ENCODE measurements at regions not wholly inside any gene's neighbourhood (a gene's known extent, or its start where the extent isn't known, plus 50 kb on each side); places are given as distances from the start of the nearest gene placed in this dataset.

DNA sequence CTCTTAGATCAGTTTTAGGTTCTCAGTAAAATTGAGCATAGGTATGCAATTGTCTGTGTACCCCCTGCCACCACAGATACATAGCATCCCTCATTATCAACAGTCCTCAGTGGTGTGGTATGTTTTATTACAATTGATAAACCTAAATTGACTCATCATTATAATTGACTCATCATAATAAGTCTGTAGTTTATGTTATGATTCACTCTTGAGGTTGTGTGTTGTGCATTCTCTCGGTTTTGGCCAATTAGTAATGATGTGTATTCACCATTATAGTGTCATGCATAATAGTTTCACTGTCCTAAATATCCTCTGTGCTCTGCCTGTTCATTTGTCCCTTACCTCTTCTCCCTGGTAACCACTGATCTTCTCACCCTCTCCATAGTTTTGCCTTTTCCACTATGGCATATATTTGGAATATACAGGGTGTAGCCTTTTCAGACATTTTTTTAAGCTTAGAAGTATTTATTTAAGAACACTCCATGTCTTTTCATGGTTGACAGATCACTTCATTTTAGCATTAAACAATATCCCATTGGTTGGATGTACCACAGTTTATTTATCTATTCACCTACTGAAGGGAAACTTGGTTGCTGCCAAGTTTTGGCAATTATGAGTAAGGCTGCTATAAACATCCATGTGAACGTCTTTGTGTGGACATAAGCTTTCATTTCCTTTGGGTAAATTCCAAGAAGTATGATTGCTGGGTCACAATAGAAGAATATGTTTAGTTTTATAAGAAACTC, 1620.6 kb upstream of the MIR17HG start:
- DNase-seq (ENCODE audit: low read depth in 2 of 2): no peak

DNA sequence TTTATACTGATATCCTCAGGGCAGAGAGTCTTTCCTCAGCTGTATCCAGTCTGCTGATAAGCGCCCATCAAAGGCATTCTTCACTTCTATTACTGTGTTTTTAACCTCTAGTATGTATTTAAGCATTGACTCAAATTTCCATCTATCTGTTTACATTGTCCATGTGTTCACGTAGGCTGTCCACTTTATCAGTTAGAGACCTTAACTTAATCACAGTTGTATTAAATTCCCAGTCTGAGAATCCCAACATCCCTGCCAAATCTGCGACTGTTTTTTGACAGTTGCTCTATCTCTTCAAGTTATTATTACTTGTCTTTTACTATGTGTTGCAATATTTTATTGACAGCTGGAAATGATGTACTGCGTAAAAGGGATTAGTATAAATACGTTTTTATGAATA, 1613.7 kb upstream of the MIR17HG start:
- no peak for DNase-seq (ENCODE audit: low read depth in 2 of 2)

DNA sequence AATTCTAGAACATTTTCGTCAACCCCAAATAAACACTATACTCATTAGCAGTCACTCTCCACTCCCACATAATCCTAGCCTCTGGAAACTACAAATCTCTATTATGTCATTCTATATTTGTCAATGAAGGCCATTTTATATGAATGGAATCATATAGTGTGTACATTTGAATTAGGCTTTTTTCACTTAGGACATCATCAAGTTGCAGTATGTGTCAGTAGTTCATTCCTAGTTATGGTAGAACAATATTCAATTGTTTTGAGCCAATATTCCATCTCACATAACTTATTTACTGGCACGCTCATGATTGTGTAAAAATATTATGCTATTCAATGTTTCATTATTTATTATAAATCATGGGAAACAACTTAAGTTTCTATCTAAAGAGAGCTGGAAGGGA, 1610.4 kb upstream of the MIR17HG start:
- DNase-seq (ENCODE audit: low read depth in 2 of 2): no peak

DNA sequence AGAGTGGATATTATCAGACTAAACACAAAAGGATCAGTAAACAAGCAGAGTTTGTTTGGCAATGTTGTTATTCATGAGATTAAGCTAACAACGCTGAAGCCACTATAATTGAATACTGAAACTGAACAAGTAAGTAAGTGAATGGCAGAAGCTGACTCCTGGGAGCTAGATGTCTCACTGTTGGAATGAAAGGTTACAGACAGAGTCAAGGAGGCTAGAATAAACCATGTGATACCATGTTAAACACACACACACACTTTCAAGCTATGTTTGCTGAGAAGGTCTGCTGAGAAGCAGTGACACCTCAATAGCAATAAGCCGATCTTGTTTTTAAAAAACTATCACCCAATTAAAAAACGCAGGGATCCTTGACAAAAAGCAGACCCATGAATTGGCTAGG, 1609.4 kb upstream of the MIR17HG start:
- no peak for DNase-seq (ENCODE audit: low read depth in 2 of 2)

DNA sequence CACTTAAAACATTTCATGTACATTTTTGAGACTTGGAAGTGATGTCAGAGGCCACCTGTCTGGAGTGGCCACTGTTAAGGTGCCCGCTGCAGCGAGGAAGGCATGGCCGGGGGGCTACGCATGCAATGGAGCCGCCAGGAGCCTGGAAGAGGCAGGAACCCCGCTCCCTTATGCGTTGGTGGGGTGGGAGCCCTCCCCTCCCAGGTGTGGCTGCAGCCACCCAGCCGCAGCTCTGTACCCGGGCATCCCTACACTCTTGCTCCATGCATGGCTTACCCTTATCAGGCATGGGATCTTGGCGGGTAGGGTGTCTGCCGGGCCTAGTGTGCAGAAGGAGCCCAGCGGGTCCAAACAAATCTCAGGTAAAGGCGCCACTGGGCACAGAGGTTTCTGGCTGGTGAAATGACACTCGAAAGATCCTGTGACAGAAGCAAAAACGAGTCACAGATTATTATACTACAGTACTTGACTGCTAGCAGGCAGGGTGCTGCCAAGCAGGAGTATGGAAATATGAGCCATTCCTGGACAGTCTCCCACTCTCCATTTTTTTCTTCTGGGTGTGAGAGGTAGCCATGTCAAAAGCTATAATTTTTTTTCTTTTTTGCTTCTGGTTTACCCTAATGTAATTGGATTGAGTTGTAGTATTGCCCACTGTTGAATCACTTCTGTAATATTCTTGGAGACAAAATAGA, 1606.3 kb upstream of the MIR17HG start:
- DNase-seq (ENCODE audit: low read depth in 2 of 2): no peak

DNA sequence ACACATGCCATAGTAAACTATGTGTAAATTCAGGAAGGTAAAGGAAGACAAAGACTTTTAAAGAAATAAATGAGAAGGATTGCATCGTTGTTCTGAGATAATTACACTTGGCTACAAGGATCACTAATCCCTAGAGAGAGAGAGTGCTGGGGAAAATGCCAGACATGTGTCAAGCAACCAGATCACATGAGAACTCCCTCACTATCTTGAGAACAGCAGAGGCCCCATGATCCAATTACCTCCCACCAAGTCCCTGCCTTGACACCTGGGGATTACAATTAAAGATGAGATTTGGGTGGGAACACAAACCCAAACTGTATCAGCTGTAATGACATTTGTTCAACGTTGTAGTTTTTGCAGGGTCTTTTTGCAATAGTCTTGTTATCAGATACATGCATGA, 1600.9 kb upstream of the MIR17HG start:
- DNase-seq (ENCODE audit: low read depth in 2 of 2): no peak

DNA sequence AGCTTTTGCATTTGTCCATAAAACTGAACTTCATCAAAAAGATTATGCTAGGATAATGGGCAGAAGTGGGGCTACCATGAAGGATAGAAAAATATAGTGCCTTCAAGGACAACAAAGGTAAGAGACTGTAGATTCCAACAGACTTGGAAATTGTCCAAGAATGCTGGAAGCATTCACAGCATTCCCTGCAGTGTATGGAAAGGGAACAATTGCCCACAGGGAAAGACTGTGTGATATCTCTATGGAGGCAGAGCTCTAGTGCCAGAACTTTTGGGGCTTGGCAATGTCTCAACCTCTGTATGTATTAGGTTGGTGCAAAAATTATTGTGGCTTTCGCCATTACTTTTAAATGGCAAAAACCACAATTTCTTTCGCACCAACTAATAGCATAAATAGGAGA, 1598.8 kb upstream of the MIR17HG start:
- DNase-seq (ENCODE audit: low read depth in 2 of 2): no peak

DNA sequence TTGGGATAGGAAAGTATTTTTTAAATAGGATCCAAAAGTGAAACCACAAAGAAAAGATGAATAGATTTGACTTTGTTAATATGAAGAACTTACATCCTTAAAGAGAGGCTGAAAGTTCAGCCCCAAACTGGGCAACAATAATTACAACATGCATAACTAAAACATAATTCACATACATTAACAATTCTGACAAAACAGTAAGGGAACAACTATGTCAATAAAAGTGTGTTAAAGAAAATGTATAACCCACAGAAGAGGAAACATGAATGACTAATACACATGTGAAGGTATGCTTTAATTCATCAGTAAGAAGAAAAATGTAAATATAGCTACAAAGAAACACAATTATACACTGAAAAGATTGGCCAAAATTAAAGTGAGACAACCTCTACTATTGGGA, 1597.6 kb upstream of the MIR17HG start:
- DNase-seq (ENCODE audit: low read depth in 2 of 2): no peak

DNA sequence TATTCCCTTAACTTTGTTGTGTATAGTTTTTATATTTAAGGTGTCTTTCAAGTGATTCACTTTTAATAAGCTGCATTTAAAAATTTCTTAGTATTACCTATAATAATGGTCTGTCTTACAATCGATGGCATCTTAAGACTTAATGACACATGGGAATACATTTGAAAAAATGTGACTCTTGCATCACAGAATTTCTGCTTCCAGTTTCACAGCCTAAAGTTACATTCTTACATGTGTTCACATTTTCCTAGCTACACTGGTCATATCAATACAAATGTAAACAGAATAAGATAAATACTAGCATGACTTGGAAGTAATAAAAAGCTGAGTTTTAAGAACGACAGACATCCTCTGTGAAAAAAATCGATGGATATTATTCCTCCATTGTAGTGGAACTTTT, 1597.1 kb upstream of the MIR17HG start:
- no peak for DNase-seq (ENCODE audit: low read depth in 2 of 2)

DNA sequence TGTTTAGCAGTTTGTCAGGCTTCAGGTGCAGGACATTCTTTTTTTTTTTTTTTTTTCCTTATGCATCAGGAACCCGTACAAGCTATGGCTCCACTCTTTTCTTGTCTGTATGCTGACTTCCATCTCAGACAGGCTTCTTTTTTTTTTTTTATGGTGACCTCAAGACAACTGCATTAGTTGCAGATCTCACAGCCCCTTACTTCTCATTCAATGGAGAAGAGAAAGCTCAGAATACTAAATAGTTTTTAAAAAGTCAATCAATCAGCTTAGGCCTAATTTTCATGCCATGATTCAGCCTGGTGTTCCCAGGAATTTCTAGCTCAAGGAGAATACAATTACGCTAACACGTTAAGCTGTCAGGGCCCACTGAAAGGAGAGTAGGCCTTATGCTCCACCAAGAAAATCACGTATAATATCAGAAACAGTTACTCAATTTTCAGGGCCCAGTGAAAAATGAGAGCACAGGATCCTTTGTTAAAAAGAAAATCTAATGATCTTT, 1596.0 kb upstream of the MIR17HG start:
- DNase-seq (ENCODE audit: low read depth in 2 of 2): no peak

DNA sequence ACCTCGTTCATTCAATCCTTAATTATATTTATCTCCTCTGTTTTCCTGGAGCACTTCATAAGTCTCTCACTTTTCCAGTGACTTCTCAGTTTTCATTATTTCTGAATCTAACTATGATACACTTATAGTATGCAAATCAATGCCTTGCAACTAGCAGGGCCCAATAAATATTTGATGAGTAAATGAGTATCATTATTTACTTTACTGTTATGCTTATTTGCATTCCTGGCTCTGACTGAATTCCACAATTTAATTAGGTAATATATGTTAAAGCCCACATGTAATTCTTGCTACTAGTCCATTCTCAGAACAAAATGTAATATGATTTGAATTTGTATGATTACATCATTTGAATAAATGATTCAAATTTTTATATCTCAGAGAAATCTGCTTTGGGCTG, 1595.1 kb upstream of the MIR17HG start:
- DNase-seq (ENCODE audit: low read depth in 2 of 2): no peak

DNA sequence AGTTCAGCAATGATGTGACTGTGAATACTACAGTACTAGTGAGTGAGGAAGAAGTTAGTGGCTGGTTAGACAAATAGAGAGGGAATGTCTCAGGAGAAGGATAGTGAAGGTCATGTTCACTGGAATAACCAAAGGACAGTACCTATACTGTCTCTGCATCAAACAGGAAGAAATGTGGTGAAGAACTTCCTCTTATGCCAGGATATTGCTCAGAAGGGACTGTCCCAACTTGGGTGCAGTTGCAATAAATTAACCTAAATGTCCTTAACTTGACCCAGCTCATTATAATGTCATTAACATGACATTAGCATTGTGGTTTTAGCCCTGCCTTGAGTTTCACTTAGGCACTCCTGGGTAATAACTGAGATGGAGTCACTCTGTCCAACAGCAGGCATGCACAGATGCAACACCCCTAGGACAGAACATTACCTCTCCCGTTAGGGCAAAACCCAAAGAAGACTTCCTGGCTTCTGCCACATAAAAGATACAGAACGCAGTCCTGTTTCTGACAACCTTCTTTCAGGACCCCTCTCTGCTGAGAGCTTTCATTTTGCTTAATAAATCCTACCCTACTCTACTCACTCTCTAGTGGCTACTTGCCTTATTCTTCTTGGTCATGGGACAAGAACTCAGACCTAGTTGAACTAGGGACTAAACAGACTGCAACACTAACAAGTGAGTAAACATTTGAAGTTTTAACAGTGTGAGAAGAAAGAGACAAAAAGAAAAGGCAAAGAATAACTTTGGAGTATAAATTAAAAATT, 1591.6 kb upstream of the MIR17HG start:
- DNase-seq (ENCODE audit: low read depth in 2 of 2): no peak

DNA sequence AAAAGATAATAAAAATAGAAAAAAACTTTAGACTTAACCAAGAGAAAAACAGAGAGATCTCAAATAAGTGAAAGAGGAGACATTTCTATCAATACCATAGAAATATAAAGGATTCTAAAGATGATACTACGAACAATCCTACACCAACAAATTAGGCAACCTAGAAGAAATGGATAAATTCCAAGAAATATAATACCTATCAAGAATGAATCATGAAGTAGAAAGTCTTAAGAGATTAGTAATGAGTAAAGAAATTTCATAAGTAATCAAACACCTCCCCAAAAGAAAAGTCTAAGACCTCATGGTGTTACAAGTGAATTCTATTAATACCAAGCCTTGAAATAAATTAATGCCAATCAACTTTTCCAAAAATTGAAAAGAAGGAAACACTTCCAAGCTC, 1584.5 kb upstream of the MIR17HG start:
- DNase-seq (ENCODE audit: low read depth in 2 of 2): no peak

DNA sequence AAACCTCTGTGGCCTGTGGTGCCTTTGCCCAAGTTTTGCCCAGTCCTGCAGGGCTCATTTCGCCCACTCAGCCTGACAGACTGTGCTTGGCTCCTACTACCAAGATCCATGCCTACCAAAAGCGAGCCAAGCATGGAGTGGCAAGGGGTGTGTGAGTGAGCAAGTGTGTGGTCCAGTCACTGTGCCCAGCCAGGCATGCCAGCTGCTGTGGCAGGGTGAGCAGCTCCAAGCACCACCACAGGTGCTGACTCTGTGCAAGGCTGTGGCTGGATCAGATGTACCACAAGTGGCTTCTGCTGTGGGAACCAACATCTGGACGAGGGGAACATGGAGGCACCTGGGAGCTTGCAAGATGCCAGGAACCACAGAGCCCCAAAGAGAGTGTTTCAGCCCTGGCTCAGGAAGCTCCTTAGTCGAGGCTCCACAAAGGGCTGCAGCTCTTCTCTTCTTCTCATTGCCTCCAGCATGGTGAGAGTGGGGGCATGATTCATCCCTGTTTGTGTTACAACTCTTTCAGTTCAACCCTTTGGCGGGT, 1564.2 kb upstream of the MIR17HG start:
- DNase-seq (ENCODE audit: low read depth in 2 of 2): no peak

DNA sequence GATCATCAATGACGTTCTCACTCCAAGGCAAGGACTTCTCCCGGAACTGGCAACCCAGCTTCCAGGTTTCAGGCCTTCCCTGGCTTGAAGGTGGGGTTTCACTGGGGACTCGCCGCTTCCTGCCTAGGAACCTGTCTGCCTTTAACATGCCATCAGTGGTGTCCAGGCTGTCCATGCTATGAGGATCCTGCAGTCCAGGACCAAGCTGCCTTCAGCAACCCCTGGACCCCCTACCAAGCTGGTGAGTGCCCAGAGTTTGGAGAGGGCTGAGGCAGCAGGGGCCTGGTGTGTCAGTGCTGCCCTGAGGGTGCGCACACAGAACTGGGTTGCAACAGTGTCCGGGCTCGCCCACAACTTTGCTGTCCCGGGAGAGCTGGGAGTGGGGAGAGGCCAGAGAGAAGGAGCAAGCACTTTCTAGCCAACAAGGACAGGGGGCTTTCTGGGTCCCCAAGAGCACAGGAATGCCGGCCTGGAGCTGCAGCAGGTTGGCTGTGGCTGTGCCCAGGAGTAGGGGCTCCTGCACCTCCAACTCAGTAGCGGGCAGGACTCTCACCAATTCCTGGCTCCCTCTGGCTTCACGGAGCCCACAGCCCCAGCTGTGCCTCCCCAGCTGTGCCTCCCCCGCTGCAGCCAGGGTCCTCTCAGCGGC, 1563.2 kb upstream of the MIR17HG start:
- DNase-seq (ENCODE audit: low read depth in 2 of 2): no peak

DNA sequence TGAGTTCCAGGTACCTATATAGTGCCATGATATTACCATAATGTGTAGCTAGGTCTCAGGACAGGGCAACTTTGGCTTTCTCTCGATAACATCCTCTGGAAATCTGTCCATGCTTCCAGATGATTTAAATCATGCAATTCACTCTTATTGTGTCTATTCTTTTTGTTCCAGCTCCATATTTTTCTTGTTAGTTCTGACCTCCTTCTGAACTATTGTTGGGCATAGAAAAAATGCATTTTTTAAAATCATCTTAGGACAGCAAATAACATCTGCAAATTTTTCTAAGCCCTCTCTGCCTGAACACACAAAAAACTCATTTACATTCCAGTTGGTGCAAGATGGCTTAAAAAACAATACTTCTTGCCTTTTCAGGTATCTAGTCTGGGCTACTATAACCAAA, 1561.0 kb upstream of the MIR17HG start:
- no peak for DNase-seq (ENCODE audit: low read depth in 2 of 2)

DNA sequence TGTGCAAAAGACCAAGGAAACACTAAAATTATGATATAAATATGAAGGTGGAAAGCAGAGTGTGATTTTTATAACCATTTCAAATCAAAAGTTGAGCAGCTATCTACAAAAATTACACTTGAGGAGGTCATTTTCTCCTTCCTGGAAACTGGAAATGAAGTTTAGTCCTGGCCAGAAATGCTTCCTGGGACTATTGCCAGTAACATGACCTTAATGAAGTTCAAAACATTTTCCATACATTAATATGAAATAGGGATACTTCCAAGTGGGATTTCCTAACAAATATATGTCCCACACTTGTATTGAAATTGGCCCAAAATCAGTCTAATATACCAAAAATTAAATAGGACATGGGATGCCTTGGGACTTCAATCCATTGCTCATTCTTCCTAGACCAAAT, 1556.8 kb upstream of the MIR17HG start:
- DNase-seq (ENCODE audit: low read depth in 2 of 2): no peak

DNA sequence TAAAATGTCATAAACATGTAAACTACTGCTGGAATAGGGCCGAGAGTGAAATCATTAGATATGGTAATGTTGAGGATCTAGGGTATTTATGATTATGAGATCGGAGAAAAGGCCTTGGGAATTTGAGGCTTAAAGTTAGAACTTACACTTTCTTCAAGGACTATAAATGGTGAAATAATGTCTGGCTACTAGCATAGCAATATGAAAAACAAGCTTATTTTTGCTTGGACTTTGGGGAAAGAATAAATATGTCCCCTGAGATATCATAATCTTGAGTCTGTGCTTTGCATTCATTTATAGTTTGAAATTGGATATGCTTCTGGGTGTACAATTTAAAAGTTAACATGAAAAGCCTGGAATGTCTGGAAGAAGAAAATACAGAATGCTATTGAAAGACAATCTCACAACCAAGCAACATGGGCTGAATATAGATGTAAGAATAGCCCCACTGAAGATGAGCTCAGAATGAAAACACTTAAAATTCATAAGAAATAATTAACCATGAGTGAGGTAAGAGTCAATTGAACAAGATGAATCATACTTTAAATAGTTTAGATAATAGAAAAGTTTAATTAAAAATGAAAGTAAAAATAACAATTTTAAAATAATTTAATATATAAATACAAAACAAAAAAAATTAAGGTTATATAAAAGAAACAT, 1555.4 kb upstream of the MIR17HG start:
- no peak for DNase-seq (ENCODE audit: low read depth in 2 of 2)

DNA sequence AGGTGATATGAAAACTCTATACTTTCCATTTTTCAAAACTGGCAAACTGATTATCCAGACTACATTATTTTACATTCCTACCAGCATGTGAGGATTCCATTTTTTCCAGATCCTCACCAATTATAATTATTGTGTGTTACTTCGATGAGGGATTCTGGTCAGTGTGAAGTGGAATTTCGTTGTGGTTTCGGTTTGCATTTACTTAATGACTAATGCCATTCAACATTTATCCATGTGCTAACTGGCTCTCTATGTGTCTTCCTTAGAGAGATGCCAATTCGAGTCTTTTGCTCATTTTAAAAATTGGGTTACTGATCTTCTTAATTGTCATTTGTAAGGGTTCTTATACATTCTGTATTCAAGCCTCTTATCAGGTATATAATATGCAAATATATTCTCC, 1551.3 kb upstream of the MIR17HG start:
- DNase-seq (ENCODE audit: low read depth in 2 of 2): no peak

DNA sequence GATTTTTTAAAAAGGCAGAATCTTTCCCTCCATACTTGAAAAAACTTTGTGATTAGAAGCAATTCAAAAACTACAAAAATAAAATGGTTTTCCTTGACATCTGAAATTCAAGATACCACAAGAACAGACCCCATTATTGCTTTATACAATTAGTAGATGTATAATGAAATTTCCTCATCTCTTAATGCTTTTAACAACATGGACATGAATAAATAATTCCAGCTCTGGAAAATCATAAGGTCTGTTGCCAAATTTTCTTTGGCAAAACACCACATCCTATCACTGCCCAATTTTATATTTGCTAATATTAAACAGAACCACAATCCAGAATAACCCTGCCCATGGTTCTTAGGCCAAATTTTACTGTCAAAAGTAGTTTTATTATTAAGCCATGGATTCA, 1543.6 kb upstream of the MIR17HG start:
- no peak for DNase-seq (ENCODE audit: low read depth in 2 of 2)

DNA sequence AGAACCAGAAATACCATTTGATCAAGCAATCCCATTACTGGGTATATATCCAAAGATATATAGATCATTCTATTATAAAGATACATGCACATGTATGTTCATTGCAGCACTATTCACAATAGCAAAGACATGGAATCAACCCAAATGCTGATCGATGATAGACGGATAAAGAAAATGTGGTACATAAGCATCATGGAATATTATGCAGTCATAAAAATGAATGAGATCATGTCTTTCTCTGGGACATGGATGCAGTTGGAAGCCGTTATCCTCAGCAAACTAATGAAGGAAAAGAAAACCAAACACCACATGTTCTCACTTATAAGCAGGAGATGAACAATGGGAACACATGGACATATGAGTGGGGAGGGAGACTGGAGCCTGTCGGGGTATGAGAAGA, 1540.9 kb upstream of the MIR17HG start:
- no peak for DNase-seq (ENCODE audit: low read depth in 2 of 2)
